Stomach smooth muscle (tissue), 2 donors: ENCODE measurements at regions not wholly inside any gene's neighbourhood (a gene's known extent, or its start where the extent isn't known, plus 50 kb on each side); places are given as distances from the start of the nearest gene placed in this dataset.
"Not testable (repeated sequence)": the region's sequence is repeated elsewhere in the genome, so short reads cannot be mapped to it uniquely, and the experiment has no call there.

ENCODE experiments used
- H3K27ac ChIP-seq: one replicate; pipeline ENCODE4 v1.7.0; 2013; ENCODE audit warnings: mild to moderate bottlenecking, low read length, inconsistent platforms
- H3K27me3 ChIP-seq, 2 donors: one replicate each; pipeline ENCODE4 v1.7.0; 2013; ENCODE audit warnings: low read length in 2 of 2; ENCODE audit not compliant: insufficient read depth in 2 of 2, control insufficient read depth in 1 of 2
- H3K36me3 ChIP-seq, 2 donors: one replicate each; pipeline ENCODE4 v1.7.0; 2013; ENCODE audit warnings: low read length in 2 of 2; ENCODE audit not compliant: control insufficient read depth in 2 of 2, insufficient read depth in 2 of 2
- H3K4me1 ChIP-seq: one replicate; pipeline ENCODE4 v1.7.0; 2013; ENCODE audit warnings: low read length; ENCODE audit not compliant: control insufficient read depth, insufficient read depth
- H3K4me3 ChIP-seq, 2 donors: one replicate each; pipeline ENCODE4 v1.7.0; 2013; ENCODE audit warnings: low read length in 2 of 2
- H3K9ac ChIP-seq, 2 donors: one replicate each; pipeline ENCODE4 v1.7.0; 2013; ENCODE audit warnings: low read length in 2 of 2, mild to moderate bottlenecking in 1 of 2
- H3K9me3 ChIP-seq, 2 donors: one replicate each; pipeline ENCODE4 v1.7.0; 2013; ENCODE audit warnings: low read length in 2 of 2; ENCODE audit not compliant: control insufficient read depth in 2 of 2
- donor health status: healthy.
- donor health status: Pancreatic carcinoma.

GRCh38 chr4:123676071-123676889 lies 279.7 kb downstream of the SPRY1 start:
- H3K27ac ChIP-seq, result no peak overlapping the region
- no peak overlapping the region for H3K9ac ChIP-seq
- no peaks in the 10 kb centered on the region for H3K36me3 ChIP-seq
- no peaks in the 10 kb centered on the region for H3K4me1 ChIP-seq
- H3K4me3 ChIP-seq, result no peak overlapping the region
- H3K9me3 ChIP-seq, result no peaks in the 10 kb centered on the region
- no peaks in the 10 kb centered on the region for H3K27me3 ChIP-seq

GRCh38 chr4:123676890-123677229 lies 280.3 kb downstream of the SPRY1 start:
- no peaks in the 10 kb centered on the region for H3K9me3 ChIP-seq
- H3K36me3 ChIP-seq, result no peaks in the 10 kb centered on the region
- no peaks in the 10 kb centered on the region for H3K27me3 ChIP-seq
- H3K27ac ChIP-seq, result no peak overlapping the region
- H3K9ac ChIP-seq, result no peak overlapping the region
- no peaks in the 10 kb centered on the region for H3K4me1 ChIP-seq
- H3K4me3 ChIP-seq, result no peak overlapping the region

GRCh38 chr4:123682931-123683330 lies 286.3 kb downstream of the SPRY1 start:
- H3K9ac ChIP-seq, result no peak overlapping the region
- H3K9me3 ChIP-seq, result no peaks in the 10 kb centered on the region
- no peaks in the 10 kb centered on the region for H3K36me3 ChIP-seq
- H3K4me1 ChIP-seq, result no peaks in the 10 kb centered on the region
- H3K4me3 ChIP-seq, result no peak overlapping the region
- H3K27me3 ChIP-seq, result no peaks in the 10 kb centered on the region
- H3K27ac ChIP-seq, result no peak overlapping the region

GRCh38 chr4:123684937-123685336 lies 288.3 kb downstream of the SPRY1 start:
- H3K9ac ChIP-seq, H3K4me1 ChIP-seq, H3K27ac ChIP-seq, H3K4me3 ChIP-seq, H3K27me3 ChIP-seq, H3K9me3 ChIP-seq, H3K36me3 ChIP-seq: not testable (repeated sequence)

GRCh38 chr4:123695531-123695930 lies 298.9 kb downstream of the SPRY1 start:
- H3K9me3 ChIP-seq, H3K9ac ChIP-seq, H3K27me3 ChIP-seq, H3K36me3 ChIP-seq, H3K4me1 ChIP-seq, H3K4me3 ChIP-seq, H3K27ac ChIP-seq: not testable (repeated sequence)

- Histone ChIP-seq H3K4me1 (peaks cover 5% of the 10 kb centered on the region), H3K9me3 (no peaks in the 10 kb centered on the region), H3K27ac (no peak overlapping the region), H3K4me3 (no peak overlapping the region), H3K9ac (no peak overlapping the region), H3K36me3 (no peaks in the 10 kb centered on the region), H3K27me3 (no peaks in the 10 kb centered on the region)
Measured at GRCh38 chr4:123696687-123697086, 300.1 kb downstream of the SPRY1 start.

- Histone ChIP-seq H3K27me3 (no peaks in the 10 kb centered on the region), H3K4me1 (peaks cover 5% of the 10 kb centered on the region), H3K9ac (no peak overlapping the region), H3K4me3 (no peak overlapping the region), H3K36me3 (no peaks in the 10 kb centered on the region), H3K9me3 (no peaks in the 10 kb centered on the region), H3K27ac (no peak overlapping the region)
Measured at GRCh38 chr4:123698556-123698955, 302.0 kb downstream of the SPRY1 start.

GRCh38 chr4:123699880-123700771 lies 303.5 kb downstream of the SPRY1 start:
- Histone ChIP-seq H3K36me3 (no peaks in the 10 kb centered on the region), H3K9ac (no peak overlapping the region), H3K27me3 (no peaks in the 10 kb centered on the region), H3K9me3 (no peaks in the 10 kb centered on the region), H3K27ac (no peak overlapping the region), H3K4me3 (peak overlapping the region in 1 of 2 donors; percentile 16), H3K4me1 (peaks cover 5% of the 10 kb centered on the region)

GRCh38 chr4:123701131-123701575 lies 304.6 kb downstream of the SPRY1 start:
- Histone ChIP-seq H3K27me3 (no peaks in the 10 kb centered on the region), H3K9ac (no peak overlapping the region), H3K4me1 (peaks cover 5% of the 10 kb centered on the region), H3K27ac (no peak overlapping the region), H3K9me3 (no peaks in the 10 kb centered on the region), H3K4me3 (no peak overlapping the region), H3K36me3 (no peaks in the 10 kb centered on the region)

GRCh38 chr4:123705419-123705818 lies 308.8 kb downstream of the SPRY1 start:
- peaks cover under 1% of the 10 kb centered on the region for H3K4me1 ChIP-seq
- no peak overlapping the region for H3K9ac ChIP-seq
- no peaks in the 10 kb centered on the region for H3K36me3 ChIP-seq
- H3K27me3 ChIP-seq, result no peaks in the 10 kb centered on the region
- no peaks in the 10 kb centered on the region for H3K9me3 ChIP-seq
- no peak overlapping the region for H3K27ac ChIP-seq
- H3K4me3 ChIP-seq, result no peak overlapping the region

- H3K9me3 ChIP-seq, result no peaks in the 10 kb centered on the region
- no peaks in the 10 kb centered on the region for H3K36me3 ChIP-seq
- no peak overlapping the region for H3K9ac ChIP-seq
- H3K27me3 ChIP-seq, result no peaks in the 10 kb centered on the region
- H3K4me3 ChIP-seq, result no peak overlapping the region
- H3K4me1 ChIP-seq, result no peaks in the 10 kb centered on the region
- no peak overlapping the region for H3K27ac ChIP-seq
Measured at GRCh38 chr4:123706973-123707372, 310.4 kb downstream of the SPRY1 start.
